ACHN (cell line): ENCODE measurements at regions not wholly inside any gene's neighbourhood (a gene's known extent, or its start where the extent isn't known, plus 50 kb on each side); places are given as distances from the start of the nearest gene placed in this dataset.
"Not testable (repeated sequence)": the region's sequence is repeated elsewhere in the genome, so short reads cannot be mapped to it uniquely, and the experiment has no call there.

Experiments used
- DNase-seq: peaks from one replicate; pipeline ENCODE4 v3.0.0-alpha.2; 2015
- in situ Hi-C: cut with HindIII; loops from 2 replicates; pipeline ENCODE4 v1.10.0; 2017; ENCODE audit warnings: low sequenced_read_pairs, low pct_ligation_motif_present, low pct_unique_long_range_greater_than_20kb

GRCh38 chr3:18725668-18726407, 300.7 kb upstream of the SATB1 start:
- DNase-seq, result no peak
- in situ Hi-C loops, result no loop called here

DNA sequence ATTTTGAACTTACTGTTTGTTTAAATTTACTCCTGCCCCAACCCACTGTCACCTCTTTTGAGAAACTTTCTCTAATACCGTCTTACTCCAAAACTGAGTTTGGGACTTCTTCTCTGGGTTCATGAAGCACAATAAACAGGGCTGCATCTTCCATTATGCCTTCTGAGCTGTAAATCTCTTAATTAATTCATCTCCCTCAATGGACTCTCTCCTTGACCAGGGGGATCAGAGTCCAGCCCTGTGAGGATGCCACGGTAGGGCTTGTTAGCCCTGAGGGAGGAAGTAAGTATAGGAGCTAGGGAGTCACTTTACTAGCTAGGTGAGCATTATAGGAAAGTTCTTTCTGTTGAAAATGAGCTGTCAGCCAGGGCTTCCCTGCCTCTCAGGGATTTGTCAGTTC, 299.3 kb upstream of the SATB1 start:
- DNase-seq, result no peak
- in situ Hi-C loops, result no loop called here

GRCh38 chr3:18723206-18723810, 298.2 kb upstream of the SATB1 start:
- in situ Hi-C loops, result no loop called here
- no peak for DNase-seq

- DNase-seq, result no peak
- in situ Hi-C loops, result no loop called here
Measured at GRCh38 chr3:18720543-18720942, 295.4 kb upstream of the SATB1 start.

- in situ Hi-C loops, result no loop called here
Measured at GRCh38 chr3:18717598-18717997, 292.5 kb upstream of the SATB1 start.

GRCh38 chr3:18716821-18717220, 291.7 kb upstream of the SATB1 start:
- in situ Hi-C loops, result no loop called here
- no peak for DNase-seq

More at GRCh38 chr3:18717598-18717997, 292.5 kb upstream of the SATB1 start:
- no peak for DNase-seq

- in situ Hi-C loops, result no loop called here
- no peak for DNase-seq
Measured at GRCh38 chr3:18716101-18716500, 291.0 kb upstream of the SATB1 start.

DNA sequence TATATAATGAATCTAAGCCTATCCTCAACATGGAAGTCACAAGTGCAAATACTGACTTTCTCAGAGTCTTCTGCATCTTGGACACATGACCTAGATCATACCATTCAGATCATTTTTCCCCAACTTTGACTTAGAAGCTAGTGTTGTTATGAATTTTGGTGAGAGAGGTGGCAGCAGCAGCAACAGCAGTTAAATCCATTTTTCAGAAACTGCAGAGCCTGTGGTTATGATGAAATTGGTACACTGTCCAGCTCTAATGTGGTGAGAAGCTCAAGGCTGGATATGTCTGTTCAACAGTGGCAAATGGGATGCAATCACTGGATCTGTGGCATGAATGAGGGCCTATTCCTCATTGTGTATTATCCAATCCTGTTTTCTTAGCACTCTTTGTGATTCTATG, 290.1 kb upstream of the SATB1 start:
- no peak for DNase-seq
- in situ Hi-C loops, result no loop called here

- in situ Hi-C loops, result no loop called here
- no peak for DNase-seq
Measured at GRCh38 chr3:18713577-18713951, 288.4 kb upstream of the SATB1 start.

DNA sequence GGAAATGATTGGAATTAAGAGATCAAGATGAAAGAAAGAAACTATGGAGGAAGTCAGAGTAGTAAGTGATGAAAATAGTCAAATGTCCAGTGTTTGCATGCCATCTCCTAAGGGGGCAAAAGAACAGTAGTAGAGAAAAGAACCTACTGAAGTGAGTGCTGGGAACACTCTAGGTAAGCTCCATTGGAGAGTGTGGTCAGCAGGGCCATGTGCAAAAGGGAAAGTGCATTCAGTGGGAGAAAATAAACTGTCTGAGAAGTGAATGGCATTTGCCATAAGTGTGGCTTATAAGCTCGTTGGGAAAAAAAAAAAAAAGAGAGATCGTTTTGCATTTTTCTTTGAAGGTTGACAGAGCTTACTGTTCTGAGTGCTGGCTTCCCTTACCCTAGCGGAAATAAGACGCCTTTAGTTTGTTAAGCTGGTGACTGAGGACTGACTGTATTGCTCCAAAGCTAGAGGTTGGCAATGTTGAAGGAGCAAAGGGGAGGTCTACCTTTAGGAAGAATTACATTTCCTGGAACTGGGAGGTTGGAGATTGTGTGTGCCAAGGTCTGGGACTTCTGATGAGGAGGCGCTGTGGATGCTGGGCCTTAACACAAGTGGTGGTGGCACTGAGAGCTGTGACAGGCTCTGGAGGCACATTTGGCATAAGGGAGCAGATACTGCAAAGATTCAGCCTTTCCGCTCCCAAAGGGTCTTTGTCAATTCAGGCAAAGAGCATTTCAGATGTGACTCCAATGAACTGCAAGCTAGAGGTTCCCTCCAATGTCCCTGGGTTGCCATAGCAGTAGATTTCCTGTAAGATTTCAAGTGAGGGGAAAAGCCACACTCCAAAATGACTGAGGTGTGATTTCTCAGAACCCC, 287.8 kb upstream of the SATB1 start:
- in situ Hi-C loops, result no loop called here
- no peak for DNase-seq

DNA sequence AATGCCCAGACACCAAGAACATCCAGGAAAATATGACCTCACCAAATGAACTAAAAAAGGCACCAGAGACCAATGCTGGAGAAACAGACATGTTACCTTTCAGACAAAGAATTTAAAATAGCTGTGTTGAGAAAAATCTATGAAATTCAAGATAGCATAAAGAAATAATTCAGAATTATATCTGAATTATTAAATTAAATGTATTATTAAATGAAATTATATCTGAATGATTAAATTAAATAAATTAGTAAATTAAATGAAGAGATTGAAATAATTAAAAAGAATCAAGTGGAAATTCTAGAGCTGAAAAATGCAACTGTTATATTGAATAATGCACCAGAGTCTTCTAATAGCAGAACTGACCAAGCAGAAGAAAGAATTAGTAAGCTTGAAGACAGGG, 279.2 kb upstream of the SATB1 start:
- DNase-seq, result no peak
- in situ Hi-C loops, result no loop called here

DNA sequence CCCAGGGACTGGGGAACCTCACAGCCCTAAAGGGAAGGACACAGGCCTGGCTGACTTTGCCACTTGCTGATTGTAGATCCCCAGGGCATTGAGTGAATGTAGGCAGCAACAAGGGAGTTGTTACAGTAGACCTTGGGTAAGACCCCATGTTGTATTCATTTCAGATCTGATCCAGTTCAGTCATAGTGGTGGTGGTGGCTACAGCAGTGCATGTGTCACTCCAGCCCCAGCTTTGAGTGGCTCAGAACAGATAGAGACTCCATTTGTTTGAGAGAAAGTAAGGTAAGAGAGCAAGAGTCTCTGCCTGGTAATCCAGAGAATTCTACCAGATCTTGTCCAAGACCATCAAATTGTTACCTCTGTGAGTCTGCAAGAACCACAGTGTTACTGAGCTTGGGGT, 278.7 kb upstream of the SATB1 start:
- DNase-seq, result no peak
- in situ Hi-C loops, result no loop called here

- in situ Hi-C loops, DNase-seq: not testable (repeated sequence)
Measured at GRCh38 chr3:18693588-18694329, 268.6 kb upstream of the SATB1 start.

DNA sequence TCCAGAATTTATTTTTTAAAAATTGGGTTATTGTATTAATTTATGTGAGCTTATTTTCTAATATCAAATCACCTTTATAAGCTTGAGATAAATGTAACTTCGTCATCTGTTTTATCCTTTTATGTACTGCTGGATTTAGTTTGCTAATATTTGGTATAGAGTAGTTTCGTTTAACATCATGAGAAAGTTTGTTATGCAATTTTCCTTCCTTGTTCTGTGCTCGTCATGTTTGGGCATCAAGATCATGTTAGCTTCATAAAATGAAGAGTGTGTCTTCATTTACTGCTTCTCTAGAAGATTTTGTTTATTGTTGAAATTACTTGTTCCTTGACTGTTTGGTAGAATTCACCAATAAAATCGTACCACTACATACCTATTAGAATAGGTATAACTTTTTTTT, 262.1 kb upstream of the SATB1 start:
- DNase-seq, result no peak
- in situ Hi-C loops, result no loop called here

DNA sequence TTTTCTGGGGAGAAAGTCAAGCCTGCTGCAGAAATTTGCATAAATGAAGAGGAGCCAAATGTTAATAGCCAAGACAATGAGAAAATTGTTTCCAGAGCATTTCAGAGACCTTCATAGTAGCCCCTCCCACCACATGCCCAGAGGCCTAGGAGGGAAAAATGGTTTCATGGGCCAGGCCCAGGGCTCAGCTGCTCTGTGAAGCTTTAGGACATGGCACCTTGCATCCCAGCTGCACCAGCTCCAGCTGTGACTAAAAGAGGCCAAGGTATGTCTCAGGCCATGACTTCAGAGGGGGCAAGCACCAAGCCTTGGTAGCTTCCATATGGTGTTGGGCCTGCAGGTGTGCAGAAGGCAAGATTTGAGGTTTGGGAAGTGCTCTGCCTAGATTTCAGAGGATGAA, 258.8 kb upstream of the SATB1 start:
- DNase-seq, result no peak
- in situ Hi-C loops, result no loop called here

DNA sequence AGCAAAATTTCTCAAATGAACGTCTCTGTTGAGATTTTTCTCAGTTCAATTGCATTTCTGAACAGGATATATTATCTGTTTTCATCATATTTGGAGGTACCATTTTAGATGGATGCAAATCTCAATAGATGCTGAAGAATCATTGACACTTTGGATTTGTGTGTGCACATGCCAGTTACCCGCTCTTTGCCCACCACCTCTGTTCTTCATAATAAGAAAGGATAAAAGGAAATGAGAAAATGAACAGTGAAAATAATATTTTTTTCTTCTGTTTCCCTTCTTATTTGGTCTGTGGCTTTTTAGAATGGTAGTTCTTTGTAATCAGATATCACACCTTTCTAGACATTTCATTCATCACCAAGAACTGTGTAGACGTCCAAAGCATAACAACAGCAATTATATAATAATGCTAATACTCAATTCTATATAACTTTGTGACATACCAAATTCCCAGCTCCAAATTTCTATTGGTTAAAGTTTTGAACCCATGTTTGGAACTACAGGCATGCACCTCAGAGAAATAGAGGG, 256.7 kb upstream of the SATB1 start:
- in situ Hi-C loops, result no loop called here
- DNase-seq, result no peak

GRCh38 chr3:18680758-18681157, 255.6 kb upstream of the SATB1 start:
- no peak for DNase-seq
- in situ Hi-C loops, result no loop called here

DNA sequence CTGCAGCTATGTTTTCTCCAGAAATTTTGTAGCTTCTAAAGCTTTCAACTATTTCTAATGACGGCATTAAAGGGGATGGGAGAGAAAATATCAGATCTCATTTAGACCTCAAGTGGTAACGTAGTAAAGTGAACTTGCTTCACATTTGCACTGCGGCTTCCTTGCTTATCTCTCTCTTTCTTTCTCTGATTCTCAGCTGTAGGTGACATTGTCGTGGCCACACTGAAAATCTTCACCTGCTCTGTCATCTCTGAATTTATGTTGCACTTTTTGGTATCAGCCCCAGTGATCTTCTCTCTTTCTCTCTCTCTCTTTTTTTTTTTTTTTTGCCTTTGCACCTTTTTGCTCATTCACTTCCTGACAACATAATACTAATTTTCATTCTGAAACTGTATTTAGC, 254.1 kb upstream of the SATB1 start:
- in situ Hi-C loops, result no loop called here
- no peak for DNase-seq

DNA sequence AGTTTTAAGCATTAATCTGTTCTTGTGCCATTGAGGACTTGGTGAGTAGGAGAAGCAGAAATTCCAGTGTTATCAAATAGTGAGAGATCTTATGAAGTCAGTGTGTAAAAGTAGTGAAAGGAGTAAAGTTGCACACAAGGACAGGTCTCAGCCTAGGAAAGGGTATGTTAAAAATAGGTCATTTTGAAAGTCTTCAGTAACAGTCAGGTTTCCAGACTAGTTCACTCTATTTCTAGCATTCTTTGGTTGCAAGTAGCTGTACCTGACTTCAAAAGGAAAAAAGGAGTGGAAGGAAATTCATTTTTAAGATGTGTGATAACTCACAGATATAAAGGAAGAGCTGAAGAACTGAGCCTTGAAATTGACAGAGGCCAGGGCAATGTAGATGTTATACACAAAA, 250.1 kb upstream of the SATB1 start:
- in situ Hi-C loops, result no loop called here
- DNase-seq, result no peak
